ENCODE measurements at regions not wholly inside any gene's neighbourhood (a gene's known extent, or its start where the extent isn't known, plus 50 kb on each side); places are given as distances from the start of the nearest gene placed in this dataset.
A peak's percentile ranks its signal among the peaks of the same experiment; 100 is the strongest.

- peak; percentile 83 for DNase-seq (ENCODE audit: low read depth)
- Histone ChIP-seq H3K4me3 (ENCODE audit: low read depth, low read length) (no peak overlapping the region), H3K27me3 (ENCODE audit: control insufficient read depth, insufficient read depth, low read length) (no peaks in the 10 kb centered on the region), H3K36me3 (ENCODE audit: control insufficient read depth, insufficient read depth, low read length) (no peaks in the 10 kb centered on the region)
- FAIRE-seq = no peak
- no peak for TF ChIP-seq CTCF (IDR thresholded peaks at IDR 0.05; ENCODE audit: insufficient read depth, low read length, severe bottlenecking)
Observed at GRCh38 chr13:47039106-47039505, 142.3 kb upstream of the HTR2A start.

GRCh38 chr13:47038188-47038587, 141.3 kb upstream of the HTR2A start:
- TF ChIP-seq CTCF (IDR thresholded peaks at IDR 0.05; ENCODE audit: insufficient read depth, low read length, severe bottlenecking) = no peak
- no peak for DNase-seq (ENCODE audit: low read depth)
- Histone ChIP-seq H3K36me3 (ENCODE audit: control insufficient read depth, insufficient read depth, low read length) (no peaks in the 10 kb centered on the region), H3K4me3 (ENCODE audit: low read depth, low read length) (no peak overlapping the region), H3K27me3 (ENCODE audit: control insufficient read depth, insufficient read depth, low read length) (no peaks in the 10 kb centered on the region)
- FAIRE-seq = no peak

- Histone ChIP-seq H3K4me3 (ENCODE audit: low read depth, low read length) (no peak overlapping the region), H3K27me3 (ENCODE audit: control insufficient read depth, insufficient read depth, low read length) (no peaks in the 10 kb centered on the region), H3K36me3 (ENCODE audit: control insufficient read depth, insufficient read depth, low read length) (no peaks in the 10 kb centered on the region)
- TF ChIP-seq CTCF (IDR thresholded peaks at IDR 0.05; ENCODE audit: insufficient read depth, low read length, severe bottlenecking) = no peak
- FAIRE-seq (no peak), DNase-seq (ENCODE audit: low read depth) (peak; percentile 4)
Observed at GRCh38 chr13:47036294-47037008, 139.6 kb upstream of the HTR2A start.

GRCh38 chr13:47033216-47033615, 136.4 kb upstream of the HTR2A start:
- TF ChIP-seq CTCF (IDR thresholded peaks at IDR 0.05; ENCODE audit: insufficient read depth, low read length, severe bottlenecking) = no peak
- Histone ChIP-seq H3K4me3 (ENCODE audit: low read depth, low read length) (no peak overlapping the region), H3K36me3 (ENCODE audit: control insufficient read depth, insufficient read depth, low read length) (no peaks in the 10 kb centered on the region), H3K27me3 (ENCODE audit: control insufficient read depth, insufficient read depth, low read length) (no peaks in the 10 kb centered on the region)
- FAIRE-seq (no peak), DNase-seq (ENCODE audit: low read depth) (peak; percentile 15)

GRCh38 chr13:47027780-47028437, 131.1 kb upstream of the HTR2A start:
- no peaks in the 10 kb centered on the region for H3K36me3 ChIP-seq (ENCODE audit: control insufficient read depth, insufficient read depth, low read length)
- no peak for FAIRE-seq
- no peak overlapping the region for H3K4me3 ChIP-seq (ENCODE audit: low read depth, low read length)
- H3K27me3 ChIP-seq (ENCODE audit: control insufficient read depth, insufficient read depth, low read length) = no peaks in the 10 kb centered on the region
- DNase-seq (ENCODE audit: low read depth) = no peak
- TF ChIP-seq CTCF (IDR thresholded peaks at IDR 0.05; ENCODE audit: insufficient read depth, low read length, severe bottlenecking) = no peak
